A549 (cell line): ENCODE measurements at regions not wholly inside any gene's neighbourhood (a gene's known extent, or its start where the extent isn't known, plus 50 kb on each side); places are given as distances from the start of the nearest gene placed in this dataset.

Source experiments
- ATAC-seq, 2 experiments: fragments of 200-7000 bp in 1 of 2; fragments of >200 bp in 1 of 2; cut with Nextera tagmentation in 1 of 2; cut with Tn5 transposase in 1 of 2; 3 replicates each; pipeline versions ENCODE4 v1.8.0 to v1.9.1; 2018 to 2020; ENCODE audit warnings: mild to moderate bottlenecking in 1 of 2, moderate library complexity in 1 of 2
- CTCF ChIA-PET: fragments of 300-600 bp; sonication (Branson Sonifier 250); formaldehyde crosslinking; extraction: SDS; loops from one replicate; lab custom pipeline; 2021; ENCODE audit warnings: antibody characterized with exemption, inconsistent platforms; lab: Yijun Ruan, JAX
- POLR2A ChIA-PET: fragments of 350-600 bp; formaldehyde crosslinking; extraction: SDS; loops from one replicate; lab custom pipeline; 2021; ENCODE audit warnings: antibody characterized with exemption, inconsistent platforms; lab: Yijun Ruan, JAX
- DNase-seq, 2 experiments: peaks; one replicate each; pipeline versions ENCODE4 v3.0.0 to v3.0.0-alpha.2; 2011 to 2016; ENCODE audit warnings: low read depth in 1 of 2, low spot score in 1 of 2
- FAIRE-seq: peaks from 2 replicates; lab custom pipeline; 2011; peaks lifted over from hg19 to GRCh38; lab: Jason Lieb, UNC
- H3K27ac ChIP-seq, 2 experiments: fragments of >200 bp; sonication (Bioruptor Twin); formaldehyde crosslinking; 3 replicates each; pipeline ENCODE4 v1.5.1; 2016 to 2017
- H3K4me1 ChIP-seq: fragments of >200 bp; sonication (Bioruptor Twin); formaldehyde crosslinking; 3 replicates; pipeline ENCODE4 v1.6.1; 2016
- H3K4me2 ChIP-seq: fragments of >200 bp; sonication (Bioruptor Twin); formaldehyde crosslinking; 3 replicates; pipeline ENCODE4 v1.6.1; 2016
- H3K4me3 ChIP-seq: fragments of >200 bp; sonication (Bioruptor Twin); formaldehyde crosslinking; 3 replicates; pipeline ENCODE4 v1.5.1; 2016
- H3K9me3 ChIP-seq: fragments of >200 bp; sonication (Bioruptor Twin); formaldehyde crosslinking; 3 replicates; pipeline ENCODE4 v1.6.1; 2016
- BHLHE40 ChIP-seq: IDR thresholded peaks from 2 replicates; pipeline ENCODE4 v1.6.1; 2012; ENCODE audit warnings: low read depth, low read length, inconsistent platforms
- CBX2 ChIP-seq: fragments of 200-600 bp; sonication (generic); IDR thresholded peaks from 2 replicates; pipeline ENCODE4 v1.6.1; 2016; ENCODE audit warnings: low read depth, mild to moderate bottlenecking, borderline replicate concordance
- CHD4 ChIP-seq: fragments of 200-600 bp; sonication (generic); IDR thresholded peaks from 2 replicates; pipeline ENCODE4 v1.6.1; 2016; ENCODE audit warnings: antibody characterized with exemption, mild to moderate bottlenecking, borderline replicate concordance
- HDAC2 ChIP-seq: fragments of 200-600 bp; sonication (generic); IDR thresholded peaks from 2 replicates; pipeline ENCODE4 v1.6.1; 2016
- HEYL ChIP-seq: fragments of 250-450 bp; sonication (Bioruptor Pico); IDR thresholded peaks from 2 replicates; pipeline ENCODE4 v1.8.0; 2021; ENCODE audit warnings: mild to moderate bottlenecking, moderate library complexity
- HOXA7 ChIP-seq: fragments of 250-450 bp; sonication (Bioruptor Pico); IDR thresholded peaks from 2 replicates; pipeline ENCODE4 v1.5.0; 2020; ENCODE audit warnings: mild to moderate bottlenecking, moderate library complexity
- HOXB13 ChIP-seq: fragments of 250-450 bp; sonication (Bioruptor Pico); IDR thresholded peaks from 2 replicates; pipeline ENCODE4 v1.5.0; 2020; ENCODE audit warnings: low read depth, mild to moderate bottlenecking, moderate library complexity
- JUNB ChIP-seq: fragments of >200 bp; sonication (Bioruptor Twin); formaldehyde crosslinking; IDR thresholded peaks from 2 replicates; pipeline ENCODE4 v1.6.1; 2016
- KDM5A ChIP-seq: fragments of 200-600 bp; sonication (generic); IDR thresholded peaks from 2 replicates; pipeline ENCODE4 v1.6.1; 2016; ENCODE audit warnings: antibody characterized with exemption, mild to moderate bottlenecking
- MYC ChIP-seq: IDR thresholded peaks from 2 replicates; pipeline ENCODE4 v1.6.1; 2012; ENCODE audit warnings: mild to moderate bottlenecking, inconsistent platforms, low read length, improper control_type of control experiment, borderline replicate concordance
- NR3C1 ChIP-seq: fragments of >200 bp; sonication (Bioruptor Twin); formaldehyde crosslinking; IDR thresholded peaks from 3 replicates; pipeline ENCODE4 v1.6.1; 2017
- POLR2AphosphoS2 ChIP-seq: conservative IDR thresholded peaks from 2 replicates; pipeline ENCODE4 v1.6.1; 2012; ENCODE audit warnings: low read length, improper control_type of control experiment, inconsistent platforms
- RAD21 ChIP-seq, 2 experiments: fragments of >200 bp in 1 of 2; sonication (Bioruptor Twin) in 1 of 2; formaldehyde crosslinking in 1 of 2; IDR thresholded peaks in 1 of 2; conservative IDR thresholded peaks in 1 of 2; 2 replicates in 1 of 2; 3 replicates in 1 of 2; pipeline ENCODE4 v1.6.1; 2012 to 2018; ENCODE audit warnings: inconsistent platforms in 1 of 2
- RNF2 ChIP-seq: fragments of 200-600 bp; sonication (generic); IDR thresholded peaks from 2 replicates; pipeline ENCODE4 v1.6.1; 2016; ENCODE audit warnings: low read depth, mild to moderate bottlenecking, antibody characterized with exemption, moderate library complexity, borderline replicate concordance
- SMC3 ChIP-seq: fragments of >200 bp; sonication (Bioruptor Twin); formaldehyde crosslinking; IDR thresholded peaks from 3 replicates; pipeline ENCODE4 v1.6.1; 2018; ENCODE audit warnings: inconsistent platforms
- SREBF2 ChIP-seq: fragments of 450-650 bp; IDR thresholded peaks from 2 replicates; pipeline ENCODE4 v1.6.1; 2014; ENCODE audit warnings: mild to moderate bottlenecking, moderate library complexity
- whole genome bisulfite sequencing: methylation state at CpG from one replicate; pipeline ENCODE4 v1.1.6; 2017; ENCODE audit errors: missing lambda C conversion rate; 5-methylcytosine and 5-hydroxymethylcytosine counted together
- TF ChIP-seq, protein P1 (sequence below): fragments of 150-350 bp; IDR thresholded peaks from 2 replicates; pipeline ENCODE4 v1.6.1; 2014; ENCODE audit warnings: low read depth, mild to moderate bottlenecking, low read length
- TF ChIP-seq, protein P2 (sequence below): fragments of 250-450 bp; sonication (Bioruptor Pico); IDR thresholded peaks from 2 replicates; pipeline ENCODE4 v1.5.0; 2021; ENCODE audit warnings: mild to moderate bottlenecking, moderate library complexity, borderline replicate concordance
- TF ChIP-seq, protein P3 (sequence below): fragments of 200-600 bp; sonication (generic); IDR thresholded peaks from 2 replicates; pipeline ENCODE4 v1.6.1; 2016; ENCODE audit warnings: antibody characterized with exemption, mild to moderate bottlenecking, moderate library complexity
- TF ChIP-seq, protein P4 (sequence below): IDR thresholded peaks from 2 replicates; pipeline ENCODE4 v1.6.1; 2012
- TF ChIP-seq, protein P5 (sequence below): fragments of >200 bp; sonication (Bioruptor Twin); formaldehyde crosslinking; IDR thresholded peaks from 3 replicates; pipeline ENCODE4 v1.6.1; 2016
- TF ChIP-seq, protein P6 (sequence below): fragments of 250-450 bp; sonication (Bioruptor Pico); IDR thresholded peaks from 2 replicates; pipeline ENCODE4 v1.5.0; 2020; ENCODE audit warnings: low read depth, mild to moderate bottlenecking, moderate library complexity
- TF ChIP-seq, protein P7 (sequence below): fragments of 450-650 bp; IDR thresholded peaks from 2 replicates; pipeline ENCODE4 v1.6.1; 2014; ENCODE audit warnings: antibody characterized with exemption

DNA sequence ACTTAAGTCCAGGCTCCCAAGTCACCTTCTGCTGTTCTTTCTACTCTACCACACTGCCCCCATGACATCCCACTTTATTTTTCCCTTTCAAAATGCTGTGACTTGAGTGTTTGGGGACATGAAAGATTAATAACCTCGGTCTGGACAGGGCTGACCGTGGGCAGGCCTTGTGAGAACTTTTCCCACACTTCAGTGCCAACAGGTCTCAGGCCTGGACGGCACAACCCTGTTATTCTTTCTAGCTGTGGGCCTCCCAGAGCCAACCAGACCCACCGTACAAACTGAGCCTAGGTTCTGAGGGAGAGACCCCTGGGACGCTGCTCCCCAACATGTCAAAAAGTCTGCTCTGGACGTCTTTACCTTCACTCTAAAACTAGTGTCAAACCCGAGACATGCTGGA is 153.4 kb downstream of the CEP120 start:
- no peaks in the 10 kb centered on the region for H3K4me1 ChIP-seq
- ATAC-seq (no peak), DNase-seq (no peak), FAIRE-seq (no peak)
- no peak overlapping the region for H3K4me3 ChIP-seq
- H3K9me3 ChIP-seq, result no peaks in the 10 kb centered on the region
- ChIA-PET POLR2A (no interaction called here), CTCF (no interaction called here)
- 41% methylated on average over 7 of the region's 7 CpGs for WGBS
- H3K27ac ChIP-seq, result no peak overlapping the region
- H3K4me2 ChIP-seq, result no peak overlapping the region
- TF ChIP-seq RAD21 (conservative IDR thresholded peaks at IDR 0.05 in 1 of 2, IDR thresholded peaks at IDR 0.05 in 1 of 2), result no peak
- TF ChIP-seq, protein P1, sequence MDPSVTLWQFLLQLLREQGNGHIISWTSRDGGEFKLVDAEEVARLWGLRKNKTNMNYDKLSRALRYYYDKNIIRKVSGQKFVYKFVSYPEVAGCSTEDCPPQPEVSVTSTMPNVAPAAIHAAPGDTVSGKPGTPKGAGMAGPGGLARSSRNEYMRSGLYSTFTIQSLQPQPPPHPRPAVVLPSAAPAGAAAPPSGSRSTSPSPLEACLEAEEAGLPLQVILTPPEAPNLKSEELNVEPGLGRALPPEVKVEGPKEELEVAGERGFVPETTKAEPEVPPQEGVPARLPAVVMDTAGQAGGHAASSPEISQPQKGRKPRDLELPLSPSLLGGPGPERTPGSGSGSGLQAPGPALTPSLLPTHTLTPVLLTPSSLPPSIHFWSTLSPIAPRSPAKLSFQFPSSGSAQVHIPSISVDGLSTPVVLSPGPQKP, result no peak
- TF ChIP-seq, protein P2, sequence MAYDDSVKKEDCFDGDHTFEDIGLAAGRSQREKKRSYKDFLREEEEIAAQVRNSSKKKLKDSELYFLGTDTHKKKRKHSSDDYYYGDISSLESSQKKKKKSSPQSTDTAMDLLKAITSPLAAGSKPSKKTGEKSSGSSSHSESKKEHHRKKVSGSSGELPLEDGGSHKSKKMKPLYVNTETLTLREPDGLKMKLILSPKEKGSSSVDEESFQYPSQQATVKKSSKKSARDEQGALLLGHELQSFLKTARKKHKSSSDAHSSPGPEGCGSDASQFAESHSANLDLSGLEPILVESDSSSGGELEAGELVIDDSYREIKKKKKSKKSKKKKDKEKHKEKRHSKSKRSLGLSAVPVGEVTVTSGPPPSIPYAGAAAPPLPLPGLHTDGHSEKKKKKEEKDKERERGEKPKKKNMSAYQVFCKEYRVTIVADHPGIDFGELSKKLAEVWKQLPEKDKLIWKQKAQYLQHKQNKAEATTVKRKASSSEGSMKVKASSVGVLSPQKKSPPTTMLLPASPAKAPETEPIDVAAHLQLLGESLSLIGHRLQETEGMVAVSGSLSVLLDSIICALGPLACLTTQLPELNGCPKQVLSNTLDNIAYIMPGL (CRISPR knock-in tag), result no peak
- TF ChIP-seq POLR2AphosphoS2, result no peak
- TF ChIP-seq RNF2, result no peak
- no peak for TF ChIP-seq HDAC2
- TF ChIP-seq CBX2, result no peak
- no peak for TF ChIP-seq SREBF2
- no peak for TF ChIP-seq HOXA7 (CRISPR knock-in tag)
- no peak for TF ChIP-seq NR3C1
- TF ChIP-seq, protein P3, sequence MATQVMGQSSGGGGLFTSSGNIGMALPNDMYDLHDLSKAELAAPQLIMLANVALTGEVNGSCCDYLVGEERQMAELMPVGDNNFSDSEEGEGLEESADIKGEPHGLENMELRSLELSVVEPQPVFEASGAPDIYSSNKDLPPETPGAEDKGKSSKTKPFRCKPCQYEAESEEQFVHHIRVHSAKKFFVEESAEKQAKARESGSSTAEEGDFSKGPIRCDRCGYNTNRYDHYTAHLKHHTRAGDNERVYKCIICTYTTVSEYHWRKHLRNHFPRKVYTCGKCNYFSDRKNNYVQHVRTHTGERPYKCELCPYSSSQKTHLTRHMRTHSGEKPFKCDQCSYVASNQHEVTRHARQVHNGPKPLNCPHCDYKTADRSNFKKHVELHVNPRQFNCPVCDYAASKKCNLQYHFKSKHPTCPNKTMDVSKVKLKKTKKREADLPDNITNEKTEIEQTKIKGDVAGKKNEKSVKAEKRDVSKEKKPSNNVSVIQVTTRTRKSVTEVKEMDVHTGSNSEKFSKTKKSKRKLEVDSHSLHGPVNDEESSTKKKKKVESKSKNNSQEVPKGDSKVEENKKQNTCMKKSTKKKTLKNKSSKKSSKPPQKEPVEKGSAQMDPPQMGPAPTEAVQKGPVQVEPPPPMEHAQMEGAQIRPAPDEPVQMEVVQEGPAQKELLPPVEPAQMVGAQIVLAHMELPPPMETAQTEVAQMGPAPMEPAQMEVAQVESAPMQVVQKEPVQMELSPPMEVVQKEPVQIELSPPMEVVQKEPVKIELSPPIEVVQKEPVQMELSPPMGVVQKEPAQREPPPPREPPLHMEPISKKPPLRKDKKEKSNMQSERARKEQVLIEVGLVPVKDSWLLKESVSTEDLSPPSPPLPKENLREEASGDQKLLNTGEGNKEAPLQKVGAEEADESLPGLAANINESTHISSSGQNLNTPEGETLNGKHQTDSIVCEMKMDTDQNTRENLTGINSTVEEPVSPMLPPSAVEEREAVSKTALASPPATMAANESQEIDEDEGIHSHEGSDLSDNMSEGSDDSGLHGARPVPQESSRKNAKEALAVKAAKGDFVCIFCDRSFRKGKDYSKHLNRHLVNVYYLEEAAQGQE, result no peak
- TF ChIP-seq HEYL (CRISPR knock-in tag), result no peak
- no peak for TF ChIP-seq MYC
- TF ChIP-seq, protein P4, sequence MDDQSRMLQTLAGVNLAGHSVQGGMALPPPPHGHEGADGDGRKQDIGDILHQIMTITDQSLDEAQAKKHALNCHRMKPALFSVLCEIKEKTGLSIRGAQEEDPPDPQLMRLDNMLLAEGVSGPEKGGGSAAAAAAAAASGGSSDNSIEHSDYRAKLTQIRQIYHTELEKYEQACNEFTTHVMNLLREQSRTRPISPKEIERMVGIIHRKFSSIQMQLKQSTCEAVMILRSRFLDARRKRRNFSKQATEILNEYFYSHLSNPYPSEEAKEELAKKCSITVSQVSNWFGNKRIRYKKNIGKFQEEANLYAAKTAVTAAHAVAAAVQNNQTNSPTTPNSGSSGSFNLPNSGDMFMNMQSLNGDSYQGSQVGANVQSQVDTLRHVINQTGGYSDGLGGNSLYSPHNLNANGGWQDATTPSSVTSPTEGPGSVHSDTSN, result no peak
- TF ChIP-seq JUNB, result no peak
- TF ChIP-seq, protein P5, sequence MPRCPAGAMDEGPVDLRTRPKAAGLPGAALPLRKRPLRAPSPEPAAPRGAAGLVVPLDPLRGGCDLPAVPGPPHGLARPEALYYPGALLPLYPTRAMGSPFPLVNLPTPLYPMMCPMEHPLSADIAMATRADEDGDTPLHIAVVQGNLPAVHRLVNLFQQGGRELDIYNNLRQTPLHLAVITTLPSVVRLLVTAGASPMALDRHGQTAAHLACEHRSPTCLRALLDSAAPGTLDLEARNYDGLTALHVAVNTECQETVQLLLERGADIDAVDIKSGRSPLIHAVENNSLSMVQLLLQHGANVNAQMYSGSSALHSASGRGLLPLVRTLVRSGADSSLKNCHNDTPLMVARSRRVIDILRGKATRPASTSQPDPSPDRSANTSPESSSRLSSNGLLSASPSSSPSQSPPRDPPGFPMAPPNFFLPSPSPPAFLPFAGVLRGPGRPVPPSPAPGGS, result no peak
- TF ChIP-seq SMC3, result no peak
- no peak for TF ChIP-seq BHLHE40
- TF ChIP-seq, all 56 proteins: peak for 0

DNA sequence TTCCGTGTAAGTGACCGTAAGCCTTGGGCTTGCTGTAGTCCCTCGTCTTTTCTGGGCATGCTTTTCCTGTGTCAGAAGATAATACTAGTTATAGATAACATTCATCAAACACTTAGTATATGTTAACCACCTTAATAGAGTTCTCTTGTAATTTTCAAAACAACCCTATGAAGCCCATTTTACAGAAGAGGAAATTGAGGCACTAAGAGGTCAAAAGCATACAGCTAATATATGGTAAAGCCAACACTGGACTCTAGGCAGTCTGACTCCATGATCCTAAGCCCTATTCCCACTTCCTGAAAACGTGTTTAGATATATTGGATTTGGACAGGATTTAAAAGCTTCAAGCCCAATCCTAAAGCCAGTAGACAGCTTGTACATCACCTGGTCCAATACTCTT is 153.8 kb downstream of the CEP120 start:
- FAIRE-seq (peak; percentile 49), ATAC-seq (no peak), DNase-seq (no peak)
- Histone ChIP-seq H3K4me3 (no peak overlapping the region), H3K4me2 (no peak overlapping the region), H3K27ac (no peak overlapping the region), H3K9me3 (no peaks in the 10 kb centered on the region), H3K4me1 (no peaks in the 10 kb centered on the region)
- TF ChIP-seq KDM5A (no peak), CHD4 (no peak), HEYL (CRISPR knock-in tag) (no peak), HOXB13 (CRISPR knock-in tag) (no peak), RNF2 (no peak)
- TF ChIP-seq, protein P2 (CRISPR knock-in tag), result no peak
- TF ChIP-seq, protein P6, sequence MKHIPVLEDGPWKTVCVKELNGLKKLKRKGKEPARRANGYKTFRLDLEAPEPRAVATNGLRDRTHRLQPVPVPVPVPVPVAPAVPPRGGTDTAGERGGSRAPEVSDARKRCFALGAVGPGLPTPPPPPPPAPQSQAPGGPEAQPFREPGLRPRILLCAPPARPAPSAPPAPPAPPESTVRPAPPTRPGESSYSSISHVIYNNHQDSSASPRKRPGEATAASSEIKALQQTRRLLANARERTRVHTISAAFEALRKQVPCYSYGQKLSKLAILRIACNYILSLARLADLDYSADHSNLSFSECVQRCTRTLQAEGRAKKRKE (CRISPR knock-in tag), result no peak
- TF ChIP-seq, protein P7, sequence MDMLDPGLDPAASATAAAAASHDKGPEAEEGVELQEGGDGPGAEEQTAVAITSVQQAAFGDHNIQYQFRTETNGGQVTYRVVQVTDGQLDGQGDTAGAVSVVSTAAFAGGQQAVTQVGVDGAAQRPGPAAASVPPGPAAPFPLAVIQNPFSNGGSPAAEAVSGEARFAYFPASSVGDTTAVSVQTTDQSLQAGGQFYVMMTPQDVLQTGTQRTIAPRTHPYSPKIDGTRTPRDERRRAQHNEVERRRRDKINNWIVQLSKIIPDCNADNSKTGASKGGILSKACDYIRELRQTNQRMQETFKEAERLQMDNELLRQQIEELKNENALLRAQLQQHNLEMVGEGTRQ, result no peak
- 66% methylated on average over 4 of the region's 4 CpGs for WGBS
- POLR2A ChIA-PET, result no interaction called here
- CTCF ChIA-PET, result no interaction called here
